Psoas muscle (tissue), 7 donors: ENCODE measurements at regions not wholly inside any gene's neighbourhood (a gene's known extent, or its start where the extent isn't known, plus 50 kb on each side); places are given as distances from the start of the nearest gene placed in this dataset.

Source experiments
- ATAC-seq, 4 donors: fragments of 200-7000 bp; cut with Tn5 transposase; one replicate each; pipeline ENCODE4 v1.9.1; 2020; ENCODE audit warnings: moderate library complexity in 3 of 4, mild to moderate bottlenecking in 2 of 4
- DNase-seq, 2 donors: peaks; one replicate each; pipeline ENCODE4 v3.0.0-alpha.2; 2020
- H3K27ac ChIP-seq: fragments of 200-600 bp; one replicate; pipeline ENCODE4 v1.8.0; 2022
- H3K27me3 ChIP-seq, 3 donors: fragments of 200-600 bp in 1 of 3; one replicate each; pipeline versions ENCODE4 v1.6.1 to v1.8.0; 2013 to 2022; ENCODE audit warnings: low read length in 2 of 3, mild to moderate bottlenecking in 2 of 3, moderate library complexity in 1 of 3; ENCODE audit not compliant: insufficient read depth in 3 of 3
- H3K36me3 ChIP-seq, 2 donors: fragments of 200-600 bp in 1 of 2; one replicate each; pipeline versions ENCODE4 v1.6.1 to v1.8.0; 2013 to 2022; ENCODE audit warnings: low read depth in 1 of 2, mild to moderate bottlenecking in 1 of 2, moderate library complexity in 1 of 2; ENCODE audit not compliant: insufficient read depth in 1 of 2
- H3K4me1 ChIP-seq: fragments of 200-600 bp; one replicate; pipeline ENCODE4 v1.8.0; 2022
- H3K4me3 ChIP-seq: fragments of 200-600 bp; one replicate; pipeline ENCODE4 v1.8.0; 2022; ENCODE audit warnings: mild to moderate bottlenecking
- H3K9me3 ChIP-seq: fragments of 200-600 bp; one replicate; pipeline ENCODE4 v1.8.0; 2022
- CTCF ChIP-seq: fragments of 200-600 bp; IDR thresholded peaks from one replicate; pipeline ENCODE4 v1.8.0; 2022; ENCODE audit warnings: antibody characterized with exemption
- WGBS, 3 donors: extraction: QIAGEN DNeasy Blood & Tissue Kit; methylation state at CpG; one replicate each; pipeline versions ENCODE4 v1.1.6 to v1.1.7; 2013; 5-methylcytosine and 5-hydroxymethylcytosine counted together
- intact Hi-C, 2 donors: fragments of 100-400 bp; cut with DNase I; formaldehyde crosslinking; loops; one replicate each; pipeline versions ENCODE4 v1.11.0 to v1.14.2; 2022
- donor health status: healthy with polysubstance abuse.
- donor health status: DM: no; HTN: no; CAD: no; lungs with moderate emphysema.
- donor health status: Bipolar disorder and iron deficiency.
- donor health status: healthy.
- donor health status: DM: yes; HTN: yes; CAD: no.
- donor health status: DM: no; HTN: no; CAD: no.
- donor health status: DM: yes; HTN: yes; CAD: no.

- 35 to 60% (median 39%) methylated on average over 1 of the region's 1 CpG for WGBS, 3 donors
- Histone ChIP-seq H3K4me3 (no peak overlapping the region), H3K27me3 (no peaks in the 10 kb centered on the region), H3K27ac (no peak overlapping the region), H3K9me3 (no peaks in the 10 kb centered on the region), H3K4me1 (no peaks in the 10 kb centered on the region), H3K36me3 (no peaks in the 10 kb centered on the region)
- DNase-seq (no peak), ATAC-seq (no peak)
- intact Hi-C loops: no loop called here
- no peak for TF ChIP-seq CTCF
Observed at GRCh38 chr3:161640181-161640580, 143.6 kb downstream of the OTOL1 start.

GRCh38 chr3:161641287-161641686, 144.7 kb downstream of the OTOL1 start:
- Histone ChIP-seq H3K27me3 (no peaks in the 10 kb centered on the region), H3K4me3 (no peak overlapping the region), H3K4me1 (no peaks in the 10 kb centered on the region), H3K36me3 (no peaks in the 10 kb centered on the region), H3K9me3 (no peaks in the 10 kb centered on the region), H3K27ac (no peak overlapping the region)
- DNase-seq (no peak), ATAC-seq (no peak)
- intact Hi-C loops: no loop called here
- 95 to 100% (median 96%) methylated on average over 1 of the region's 1 CpG for WGBS, 3 donors
- TF ChIP-seq CTCF: no peak

DNA sequence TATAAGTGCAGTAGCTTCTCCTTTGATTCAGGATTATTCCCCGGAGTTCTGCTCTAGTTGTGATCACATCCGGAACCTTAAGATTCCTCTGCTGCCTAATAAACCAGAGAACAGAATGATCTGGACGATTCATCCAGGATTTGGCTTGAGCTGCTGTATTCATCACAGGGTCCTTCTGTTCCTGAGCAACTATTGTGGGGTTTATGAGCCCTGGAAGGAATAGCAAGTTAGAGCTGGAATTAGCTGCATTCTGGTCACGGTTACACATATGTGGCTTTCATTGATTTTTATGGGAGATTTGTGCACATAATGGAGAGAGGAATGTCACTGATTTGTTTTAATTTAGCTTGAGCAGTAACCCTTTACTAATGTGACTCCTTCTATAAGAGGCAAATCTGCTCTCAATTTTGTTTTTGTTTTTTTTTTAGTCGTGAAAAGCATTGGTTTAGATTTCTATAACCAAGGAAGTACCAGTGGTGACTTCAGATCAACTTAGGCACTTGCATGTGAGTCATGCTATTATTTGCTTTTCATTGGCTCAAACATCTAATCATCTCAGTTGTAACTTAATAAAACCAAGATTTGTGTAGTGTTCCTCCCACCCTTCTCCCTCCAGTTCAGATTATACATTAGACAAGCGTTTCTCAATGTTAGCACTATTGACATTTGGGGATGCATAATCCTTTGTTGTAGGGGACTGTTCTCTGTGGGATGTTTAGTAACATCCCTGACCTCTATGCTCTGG, 148.5 kb downstream of the OTOL1 start:
- intact Hi-C loops: no loop called here
- DNase-seq (no peak), ATAC-seq (no peak)
- Histone ChIP-seq H3K4me3 (no peak overlapping the region), H3K4me1 (no peaks in the 10 kb centered on the region), H3K27me3 (no peaks in the 10 kb centered on the region), H3K27ac (no peak overlapping the region), H3K36me3 (no peaks in the 10 kb centered on the region), H3K9me3 (no peaks in the 10 kb centered on the region)
- WGBS, 3 donors: 14 to 29% (median 19%) methylated on average over 6 of the region's 6 CpGs
- TF ChIP-seq CTCF: no peak

DNA sequence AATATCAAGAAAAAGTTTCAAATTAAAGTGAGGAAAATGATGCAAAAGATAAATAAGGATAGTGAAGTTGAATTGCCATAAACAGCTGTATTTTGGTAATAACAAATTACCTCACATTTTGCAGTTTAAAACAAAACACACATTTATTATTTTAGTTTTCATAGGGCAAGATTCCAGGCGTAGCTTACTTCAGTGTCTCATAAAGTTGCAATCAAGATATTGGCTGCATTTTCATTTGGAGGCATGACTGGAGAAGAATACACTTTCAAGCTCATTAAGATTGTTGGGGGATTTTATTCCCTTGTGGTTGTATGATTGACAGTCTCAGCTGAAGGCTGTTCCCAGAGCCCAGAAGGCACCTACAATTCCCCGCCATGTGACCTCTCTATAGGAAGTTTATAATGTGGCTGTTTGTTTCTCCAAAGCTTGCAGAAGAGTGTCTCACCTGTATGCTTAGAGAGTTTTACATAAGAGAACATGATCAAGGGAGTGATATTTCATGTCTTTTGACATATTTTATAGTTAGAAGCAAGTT, 151.4 kb downstream of the OTOL1 start:
- no peak overlapping the region for H3K27ac ChIP-seq
- no peaks in the 10 kb centered on the region for H3K4me1 ChIP-seq
- no peaks in the 10 kb centered on the region for H3K27me3 ChIP-seq
- intact Hi-C loops: no loop called here
- no peaks in the 10 kb centered on the region for H3K9me3 ChIP-seq
- TF ChIP-seq CTCF: no peak
- no peak overlapping the region for H3K4me3 ChIP-seq
- 38 to 61% (median 38%) methylated on average over 2 of the region's 2 CpGs for WGBS, 3 donors
- ATAC-seq (no peak), DNase-seq (no peak)
- H3K36me3 ChIP-seq: no peaks in the 10 kb centered on the region
